Fibroblast of mammary gland (primary cell): ENCODE measurements at regions not wholly inside any gene's neighbourhood (a gene's known extent, or its start where the extent isn't known, plus 50 kb on each side); places are given as distances from the start of the nearest gene placed in this dataset.

Experiments used
- DNase-seq: peaks from one replicate; pipeline ENCODE4 v3.0.0-alpha.2; 2010; ENCODE audit warnings: low read depth
- H3K4me3 ChIP-seq: 2 replicates; pipeline ENCODE4 v1.5.1; 2011; ENCODE audit warnings: low read depth, mild to moderate bottlenecking, low read length, moderate library complexity; ENCODE audit not compliant: control insufficient read depth
- CTCF ChIP-seq: conservative IDR thresholded peaks from 2 replicates; pipeline ENCODE4 v1.5.1; 2011; ENCODE audit warnings: low read depth, low read length, inconsistent platforms; ENCODE audit not compliant: control insufficient read depth, insufficient read depth

DNA sequence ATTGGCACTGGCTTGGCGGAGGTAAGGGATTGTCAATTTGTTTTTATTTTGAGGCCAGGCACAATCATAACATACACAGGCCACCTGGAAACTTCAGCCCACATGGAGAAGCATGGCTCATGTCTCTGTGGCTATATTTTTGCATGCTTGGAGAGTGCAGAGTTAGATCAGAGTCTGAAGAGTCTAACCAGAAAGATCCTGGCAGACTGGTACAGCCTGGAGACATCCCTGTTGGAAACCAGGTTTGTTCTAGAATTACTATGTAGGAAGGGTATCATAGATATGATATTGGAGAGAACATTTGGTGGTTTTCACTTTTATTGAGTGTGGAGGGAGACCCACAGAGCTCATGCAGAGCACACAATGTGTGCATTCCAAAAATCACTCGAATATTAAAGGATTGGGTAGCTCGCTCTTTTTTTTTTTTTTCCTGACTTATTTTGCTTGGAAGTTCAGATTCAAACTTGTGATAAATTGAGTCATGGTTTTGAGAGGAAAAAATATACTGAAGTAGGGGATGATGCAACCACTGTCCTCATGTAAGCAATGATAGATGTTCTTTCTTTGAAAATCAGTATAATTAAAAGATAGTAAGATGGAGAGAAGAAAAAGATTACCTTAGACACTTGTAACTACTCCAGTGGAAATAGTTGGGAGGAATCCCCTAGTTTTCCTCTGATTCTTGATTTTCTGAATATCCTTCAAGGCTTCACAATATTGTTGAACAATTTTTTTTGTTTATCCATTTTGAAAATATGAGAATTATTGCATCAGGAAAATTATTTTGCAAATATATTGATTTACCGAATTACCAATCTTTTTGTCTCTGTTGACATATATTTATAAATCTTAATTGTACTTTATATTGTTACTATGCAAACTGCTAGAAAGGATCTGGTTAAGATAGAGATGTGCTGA lies 185.7 kb upstream of the ZEB2 start:
- no peak overlapping the region for H3K4me3 ChIP-seq
- peak; percentile 64 for DNase-seq
- TF ChIP-seq CTCF, result no peak

- no peak for DNase-seq
- no peak overlapping the region for H3K4me3 ChIP-seq
- TF ChIP-seq CTCF, result no peak
These were observed 184.8 kb upstream of the ZEB2 start for GRCh38 chr2:144704709-144705095.

GRCh38 chr2:144703852-144704708 lies 184.2 kb upstream of the ZEB2 start:
- no peak overlapping the region for H3K4me3 ChIP-seq
- DNase-seq, result peak; percentile 90
- no peak for TF ChIP-seq CTCF

GRCh38 chr2:144702051-144702450 lies 182.1 kb upstream of the ZEB2 start:
- no peak overlapping the region for H3K4me3 ChIP-seq
- no peak for TF ChIP-seq CTCF
- DNase-seq, result no peak

DNA sequence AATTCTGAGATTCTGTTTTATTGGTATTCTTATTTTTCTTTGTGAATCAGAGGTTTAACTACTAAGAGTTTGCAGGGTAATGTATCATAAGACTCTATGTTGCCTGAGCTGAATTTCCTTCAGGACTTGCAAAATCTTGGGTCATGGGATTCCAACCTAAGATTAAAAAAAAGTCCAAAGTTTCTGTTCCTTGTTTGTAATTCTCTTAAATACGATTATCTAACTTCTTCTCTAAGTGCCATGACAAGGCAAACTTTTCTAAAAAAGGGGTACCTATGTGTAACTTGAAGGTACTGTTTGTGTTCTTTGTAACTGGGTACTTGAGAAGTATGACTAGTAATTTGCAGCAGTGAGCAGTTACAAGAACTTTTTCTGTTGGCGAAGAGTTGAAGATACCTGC lies 181.3 kb upstream of the ZEB2 start:
- DNase-seq, result no peak
- H3K4me3 ChIP-seq, result no peak overlapping the region
- no peak for TF ChIP-seq CTCF

DNA sequence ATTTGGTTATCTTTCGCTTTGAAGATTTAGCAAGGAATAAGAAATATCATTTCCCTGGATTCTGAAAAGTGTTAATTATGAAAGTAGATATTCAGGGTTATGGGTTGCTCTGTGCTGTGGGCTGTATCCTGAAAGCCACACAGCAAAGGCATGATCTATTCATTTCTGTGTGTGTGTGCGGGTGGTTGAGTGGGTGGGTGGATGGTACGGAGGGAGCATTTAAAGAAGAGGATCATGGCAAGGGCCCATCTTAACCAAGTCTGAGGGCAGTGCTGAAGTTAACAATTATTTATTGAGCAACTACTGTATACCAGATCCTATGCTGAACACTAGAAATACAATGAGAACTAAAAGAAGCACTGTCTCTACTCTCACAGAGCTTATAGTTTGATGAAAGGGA lies 178.2 kb upstream of the ZEB2 start:
- H3K4me3 ChIP-seq, result no peak overlapping the region
- TF ChIP-seq CTCF, result no peak
- no peak for DNase-seq
